ENCODE measurements at regions not wholly inside any gene's neighbourhood (a gene's known extent, or its start where the extent isn't known, plus 50 kb on each side); places are given as distances from the start of the nearest gene placed in this dataset.

DNA sequence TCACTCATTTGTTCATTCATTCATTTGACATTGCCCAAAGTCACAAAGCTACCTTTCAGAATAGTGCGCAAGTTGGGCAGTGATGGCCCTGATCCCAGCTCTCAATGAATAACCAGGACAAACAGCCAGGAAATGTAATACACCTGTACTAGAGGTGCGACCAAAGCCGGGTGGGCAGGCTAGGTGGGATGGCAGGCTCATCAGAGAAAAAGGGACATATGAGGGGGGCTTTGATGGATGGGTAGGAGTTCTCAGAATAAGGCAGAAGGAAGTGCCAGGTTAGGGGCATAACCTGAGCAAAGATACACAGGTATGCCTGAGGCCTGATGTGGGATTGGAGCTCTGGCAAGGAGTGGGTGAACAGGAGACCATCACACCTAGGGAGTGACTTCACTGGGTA, 53.4 kb upstream of the SMAD6 start:
- no peak for TF ChIP-seq POLR2A (IDR thresholded peaks at IDR 0.05)
- TF ChIP-seq, protein P1, sequence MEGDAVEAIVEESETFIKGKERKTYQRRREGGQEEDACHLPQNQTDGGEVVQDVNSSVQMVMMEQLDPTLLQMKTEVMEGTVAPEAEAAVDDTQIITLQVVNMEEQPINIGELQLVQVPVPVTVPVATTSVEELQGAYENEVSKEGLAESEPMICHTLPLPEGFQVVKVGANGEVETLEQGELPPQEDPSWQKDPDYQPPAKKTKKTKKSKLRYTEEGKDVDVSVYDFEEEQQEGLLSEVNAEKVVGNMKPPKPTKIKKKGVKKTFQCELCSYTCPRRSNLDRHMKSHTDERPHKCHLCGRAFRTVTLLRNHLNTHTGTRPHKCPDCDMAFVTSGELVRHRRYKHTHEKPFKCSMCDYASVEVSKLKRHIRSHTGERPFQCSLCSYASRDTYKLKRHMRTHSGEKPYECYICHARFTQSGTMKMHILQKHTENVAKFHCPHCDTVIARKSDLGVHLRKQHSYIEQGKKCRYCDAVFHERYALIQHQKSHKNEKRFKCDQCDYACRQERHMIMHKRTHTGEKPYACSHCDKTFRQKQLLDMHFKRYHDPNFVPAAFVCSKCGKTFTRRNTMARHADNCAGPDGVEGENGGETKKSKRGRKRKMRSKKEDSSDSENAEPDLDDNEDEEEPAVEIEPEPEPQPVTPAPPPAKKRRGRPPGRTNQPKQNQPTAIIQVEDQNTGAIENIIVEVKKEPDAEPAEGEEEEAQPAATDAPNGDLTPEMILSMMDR (IDR thresholded peaks at IDR 0.05), result no peak

Data from body of pancreas (tissue), 4 donors.